ENCODE measurements at regions not wholly inside any gene's neighbourhood (a gene's known extent, or its start where the extent isn't known, plus 50 kb on each side); places are given as distances from the start of the nearest gene placed in this dataset.

GRCh38 chr13:85431720-85432119 is 367.5 kb downstream of the SLITRK6 start:
- 93 to 95% methylated on average over 8 to 9 of the region's 9 CpGs for WGBS, 2 donors
- no peak for TF ChIP-seq POLR2A (IDR thresholded peaks at IDR 0.05)
- TF ChIP-seq CTCF (IDR thresholded peaks at IDR 0.05) = no peak
- TF ChIP-seq EP300 (IDR thresholded peaks at IDR 0.05) = no peak
- Histone ChIP-seq H3K4me1 (no peaks in the 10 kb centered on the region), H3K27ac (no peak overlapping the region), H3K36me3 (no peaks in the 10 kb centered on the region), H3K9me3 (peaks cover 0 to 9% (median 0%) of the 10 kb centered on the region in 4 donors), H3K4me3 (no peak overlapping the region), H3K27me3 (no peaks in the 10 kb centered on the region)
- no peak for DNase-seq (ENCODE audit: low spot score in 2 of 2)

GRCh38 chr13:85430216-85430794 is 368.9 kb downstream of the SLITRK6 start:
- DNase-seq (ENCODE audit: low spot score in 2 of 2) = no peak
- no peaks in the 10 kb centered on the region for H3K4me1 ChIP-seq
- H3K27ac ChIP-seq = no peak overlapping the region
- TF ChIP-seq EP300 (IDR thresholded peaks at IDR 0.05) = no peak
- no peak for TF ChIP-seq POLR2A (IDR thresholded peaks at IDR 0.05)
- TF ChIP-seq CTCF (IDR thresholded peaks at IDR 0.05) = no peak
- H3K36me3 ChIP-seq = no peaks in the 10 kb centered on the region
- WGBS, 2 donors = 80 to 100% methylated on average over 1 of the region's 1 CpG
- no peaks in the 10 kb centered on the region for H3K27me3 ChIP-seq
- no peak overlapping the region for H3K4me3 ChIP-seq
- peaks cover 0 to 9% (median 0%) of the 10 kb centered on the region in 4 donors for H3K9me3 ChIP-seq

GRCh38 chr13:85427416-85427815 is 371.8 kb downstream of the SLITRK6 start:
- H3K9me3 ChIP-seq = peaks cover 0 to 9% (median 0%) of the 10 kb centered on the region in 4 donors
- DNase-seq (ENCODE audit: low spot score in 2 of 2) = no peak
- no peak for TF ChIP-seq POLR2A (IDR thresholded peaks at IDR 0.05)
- TF ChIP-seq EP300 (IDR thresholded peaks at IDR 0.05) = no peak
- no peak for TF ChIP-seq CTCF (IDR thresholded peaks at IDR 0.05)
- no peak overlapping the region for H3K4me3 ChIP-seq
- H3K27me3 ChIP-seq = no peaks in the 10 kb centered on the region
- H3K36me3 ChIP-seq = no peaks in the 10 kb centered on the region
- no peak overlapping the region for H3K27ac ChIP-seq
- H3K4me1 ChIP-seq = no peaks in the 10 kb centered on the region

- H3K36me3 ChIP-seq = no peaks in the 10 kb centered on the region
- no peaks in the 10 kb centered on the region for H3K27me3 ChIP-seq
- H3K4me3 ChIP-seq = no peak overlapping the region
- no peak for DNase-seq (ENCODE audit: low spot score in 2 of 2)
- H3K4me1 ChIP-seq = no peaks in the 10 kb centered on the region
- WGBS, 2 donors = 73 to 74% methylated on average over 2 of the region's 2 CpGs
- TF ChIP-seq CTCF (IDR thresholded peaks at IDR 0.05) (no peak), EP300 (IDR thresholded peaks at IDR 0.05) (no peak), POLR2A (IDR thresholded peaks at IDR 0.05) (no peak)
- H3K9me3 ChIP-seq = no peaks in the 10 kb centered on the region
- no peak overlapping the region for H3K27ac ChIP-seq
Measured at GRCh38 chr13:85420136-85420535, 379.1 kb downstream of the SLITRK6 start.

- no peaks in the 10 kb centered on the region for H3K36me3 ChIP-seq
- 80 to 88% methylated on average over 1 of the region's 1 CpG for WGBS, 2 donors
- H3K4me3 ChIP-seq = no peak overlapping the region
- no peak overlapping the region for H3K27ac ChIP-seq
- no peak for DNase-seq (ENCODE audit: low spot score in 2 of 2)
- TF ChIP-seq EP300 (IDR thresholded peaks at IDR 0.05) (no peak), CTCF (IDR thresholded peaks at IDR 0.05) (no peak), POLR2A (IDR thresholded peaks at IDR 0.05) (no peak)
- H3K9me3 ChIP-seq = no peaks in the 10 kb centered on the region
- H3K27me3 ChIP-seq = no peaks in the 10 kb centered on the region
- no peaks in the 10 kb centered on the region for H3K4me1 ChIP-seq
Measured at GRCh38 chr13:85419611-85420010, 379.6 kb downstream of the SLITRK6 start.

Data from tibial nerve (tissue), 4 donors.